ENCODE measurements at regions not wholly inside any gene's neighbourhood (a gene's known extent, or its start where the extent isn't known, plus 50 kb on each side); places are given as distances from the start of the nearest gene placed in this dataset.
A peak's percentile ranks its signal among the peaks of the same experiment; 100 is the strongest.
"Not testable (repeated sequence)": the region's sequence is repeated elsewhere in the genome, so short reads cannot be mapped to it uniquely, and the experiment has no call there.

DNA sequence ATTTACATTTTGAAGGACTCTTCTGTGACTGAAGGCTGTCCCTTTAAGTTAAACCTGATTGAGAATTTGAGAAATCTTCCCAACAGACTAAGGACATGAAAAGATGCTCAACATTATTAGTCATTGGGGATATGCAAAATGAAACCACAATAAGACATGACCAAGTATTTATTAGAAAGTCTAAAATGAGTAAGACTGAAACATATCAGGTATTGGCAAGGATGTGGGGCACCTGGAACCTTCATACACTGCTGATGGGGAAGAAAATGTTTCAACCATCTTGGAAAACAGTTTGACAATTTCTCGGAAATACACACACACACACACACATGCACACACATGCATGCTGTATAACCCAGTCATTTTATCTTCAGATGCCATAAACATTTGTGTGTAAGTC, 132.1 kb upstream of the CDK6 start:
- DNase-seq, result no peak

DNA sequence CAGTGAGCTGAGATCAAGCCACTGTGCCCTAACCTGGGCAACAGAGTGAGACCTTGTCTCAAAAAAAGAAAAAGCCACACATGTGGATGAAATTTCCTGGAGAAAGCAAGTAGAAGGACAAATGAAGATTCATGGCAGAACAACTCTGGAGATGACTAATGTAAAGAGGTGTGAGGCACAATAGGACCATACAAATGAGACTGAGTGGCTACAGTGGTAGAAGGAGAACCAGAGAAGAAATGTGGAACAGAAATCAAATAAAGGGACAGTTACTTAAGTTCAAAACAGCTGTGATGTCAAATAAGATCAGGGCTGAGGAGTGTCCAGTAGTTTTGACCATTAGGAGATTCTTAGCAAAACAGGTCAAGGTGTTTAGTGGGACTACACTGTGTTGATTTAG, 130.9 kb upstream of the CDK6 start:
- no peak for DNase-seq

DNA sequence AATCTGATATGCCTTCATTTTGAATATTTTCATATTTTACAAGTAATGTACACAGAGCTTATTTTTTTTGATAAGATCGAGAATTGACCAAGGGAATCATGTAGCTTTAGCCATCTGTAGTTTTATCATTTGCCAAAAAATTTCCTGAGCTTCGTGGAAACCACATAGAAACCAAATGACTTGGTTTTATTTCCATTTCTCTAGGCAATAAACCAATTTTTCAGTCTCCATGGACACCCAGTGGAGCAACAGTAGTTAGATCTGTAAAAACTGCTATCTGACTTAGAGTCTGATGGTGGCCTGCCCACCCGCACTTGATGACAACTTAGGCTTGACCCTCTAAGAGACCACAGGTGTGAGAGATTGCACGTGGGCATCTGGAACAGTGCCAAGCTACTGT, 127.8 kb upstream of the CDK6 start:
- no peak for DNase-seq

DNA sequence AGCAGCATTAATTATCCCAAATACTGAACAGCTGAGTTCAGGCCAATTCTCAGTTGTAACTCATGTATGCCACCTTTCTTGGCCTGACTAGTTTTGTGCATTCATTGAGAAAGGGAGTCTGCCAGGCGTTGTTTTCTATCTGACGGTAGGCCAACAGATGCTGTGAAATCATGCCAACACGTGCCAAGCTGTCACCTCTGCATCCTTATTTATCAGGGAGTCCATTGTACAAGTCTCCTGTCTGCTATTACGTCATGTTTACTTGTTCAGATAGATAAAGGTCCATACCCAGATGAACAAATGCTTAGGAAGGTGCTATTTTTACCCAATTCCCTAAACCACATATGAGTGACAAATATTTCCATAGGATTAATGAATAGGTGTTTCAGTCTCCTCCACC, 127.2 kb upstream of the CDK6 start:
- no peak for DNase-seq

DNA sequence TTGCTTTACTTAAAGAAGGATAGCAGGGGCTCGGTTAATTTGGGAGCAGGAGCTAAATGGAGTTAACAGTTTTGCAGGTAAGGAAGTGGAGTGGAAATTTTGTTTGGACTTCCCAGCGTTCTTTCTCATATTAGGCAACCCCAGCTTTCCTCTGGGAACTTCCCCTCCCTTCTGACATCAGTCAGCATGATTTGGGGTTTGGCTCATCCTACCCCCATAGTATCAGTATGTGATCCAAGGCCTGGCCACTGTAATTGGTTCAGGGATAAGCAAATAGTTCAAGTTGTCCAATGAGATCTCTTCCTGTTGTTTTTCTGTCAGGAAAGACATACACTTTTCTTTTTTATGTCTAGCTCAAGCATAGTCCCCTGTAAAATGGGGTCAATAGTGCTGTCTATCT, 125.6 kb upstream of the CDK6 start:
- DNase-seq, result no peak

DNA sequence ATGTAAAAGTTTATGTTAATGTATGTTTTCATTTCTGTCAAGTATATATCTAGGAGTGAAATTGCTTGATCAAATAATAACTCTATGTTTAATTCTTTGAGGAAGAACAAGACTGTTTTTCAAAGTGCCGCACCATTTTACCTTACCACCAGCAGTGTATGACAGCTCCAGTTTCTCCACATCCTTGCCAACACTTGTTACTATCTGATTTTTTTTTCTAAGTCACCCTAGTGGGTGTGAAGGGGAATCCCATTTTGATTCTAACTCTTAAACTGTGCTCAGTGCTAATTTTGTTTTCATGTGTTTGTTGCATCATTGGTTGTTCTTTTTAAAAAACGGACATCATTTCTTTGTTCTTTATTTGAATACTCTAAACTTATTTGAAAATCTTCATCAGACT, 120.2 kb upstream of the CDK6 start:
- DNase-seq, result no peak

DNA sequence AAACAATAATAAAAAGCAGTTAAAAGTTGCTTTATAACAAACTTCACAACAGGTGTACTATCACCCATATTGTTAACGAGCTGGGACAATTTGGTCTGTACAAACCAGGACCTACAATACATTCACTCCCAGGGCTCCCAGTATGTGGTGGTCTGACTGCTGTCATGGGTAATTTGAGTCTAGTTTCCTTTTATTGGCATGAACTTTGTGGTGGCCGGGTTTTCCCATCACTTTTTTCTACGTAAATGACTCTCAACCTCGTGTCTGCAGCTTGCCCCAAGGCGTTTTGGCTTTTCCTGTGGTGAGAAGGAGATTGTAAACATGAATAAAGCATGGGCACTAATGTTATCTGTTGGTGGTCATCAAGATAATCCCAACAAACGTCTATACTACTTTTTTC, 118.7 kb upstream of the CDK6 start:
- peak; percentile 35 to 57 for DNase-seq

DNA sequence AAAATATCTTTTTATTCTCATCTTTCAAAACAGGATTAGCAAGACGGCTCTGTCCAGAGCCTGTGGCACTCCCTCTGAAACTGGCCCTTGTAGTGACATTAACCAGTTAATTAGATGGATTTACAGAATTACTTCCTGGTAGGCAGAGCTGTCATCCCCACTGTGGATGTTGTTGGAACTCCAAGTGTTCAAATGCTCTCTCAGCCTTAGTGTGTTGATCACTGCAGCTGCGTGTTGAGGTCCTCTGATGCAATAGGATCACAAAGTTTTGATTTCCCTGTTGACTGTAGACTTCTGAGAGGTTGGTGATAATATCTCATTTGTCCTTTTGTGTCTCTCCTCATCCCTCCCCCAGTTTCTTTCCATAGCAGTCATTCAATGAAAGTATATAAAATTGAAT, 117.3 kb upstream of the CDK6 start:
- DNase-seq, result peak; percentile 19 to 40

DNA sequence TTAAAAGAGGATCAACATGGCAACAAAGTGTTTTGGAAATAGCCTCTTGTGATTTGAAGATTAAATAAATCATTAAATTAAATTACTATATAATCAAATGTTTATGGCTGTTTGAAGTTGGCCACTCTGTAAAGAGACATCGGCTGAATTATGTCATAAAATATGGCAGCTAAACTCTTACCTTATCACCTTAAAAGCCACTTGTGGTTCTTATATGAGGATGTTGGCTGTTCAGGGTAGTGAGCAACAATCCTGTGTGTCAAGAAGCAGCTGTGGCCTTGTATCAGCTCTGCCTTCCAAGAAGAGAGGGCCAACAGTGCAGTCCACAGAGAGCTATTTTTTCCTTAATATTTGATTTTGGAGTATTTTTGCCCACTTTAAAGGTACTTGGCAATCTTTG, 113.4 kb upstream of the CDK6 start:
- no peak for DNase-seq

DNA sequence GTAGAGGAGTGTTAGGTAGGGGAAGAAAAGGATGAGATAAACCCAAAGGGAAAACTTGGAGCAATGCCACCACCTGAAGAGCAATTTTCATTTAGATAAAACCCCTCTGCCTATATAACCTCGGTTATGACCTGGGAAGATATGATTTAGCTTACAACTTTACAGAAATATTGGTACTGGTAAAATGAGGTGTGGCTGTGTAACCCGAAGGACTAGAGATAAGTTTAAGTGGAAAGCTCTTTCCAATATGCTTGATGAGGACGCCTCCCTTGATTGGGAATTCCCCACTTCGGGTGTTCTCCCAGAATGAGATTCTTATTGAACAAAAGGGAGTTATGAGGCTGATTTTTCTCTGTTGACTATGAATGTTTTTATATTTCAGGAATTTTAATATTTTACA, 109.5 kb upstream of the CDK6 start:
- no peak for DNase-seq

DNA sequence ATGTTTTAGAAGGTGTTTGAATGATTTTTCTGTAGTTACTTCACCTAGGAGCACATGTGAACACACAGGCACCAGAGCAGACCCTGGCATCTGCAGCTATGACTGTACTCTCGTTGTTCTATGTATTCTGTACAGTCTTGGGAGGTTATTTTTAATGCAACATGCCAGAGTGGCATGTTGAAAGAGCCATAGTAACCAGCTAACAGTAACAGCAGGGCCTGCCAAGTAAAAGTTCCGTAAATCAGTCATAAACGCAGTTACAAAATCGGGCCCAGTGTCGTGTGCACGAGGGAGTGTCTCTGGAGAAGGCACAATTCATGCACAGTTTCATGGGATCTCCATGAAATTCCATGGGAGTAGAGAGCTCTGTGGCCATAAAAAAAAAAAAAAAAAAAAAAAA, 108.3 kb upstream of the CDK6 start:
- DNase-seq, result no peak

DNA sequence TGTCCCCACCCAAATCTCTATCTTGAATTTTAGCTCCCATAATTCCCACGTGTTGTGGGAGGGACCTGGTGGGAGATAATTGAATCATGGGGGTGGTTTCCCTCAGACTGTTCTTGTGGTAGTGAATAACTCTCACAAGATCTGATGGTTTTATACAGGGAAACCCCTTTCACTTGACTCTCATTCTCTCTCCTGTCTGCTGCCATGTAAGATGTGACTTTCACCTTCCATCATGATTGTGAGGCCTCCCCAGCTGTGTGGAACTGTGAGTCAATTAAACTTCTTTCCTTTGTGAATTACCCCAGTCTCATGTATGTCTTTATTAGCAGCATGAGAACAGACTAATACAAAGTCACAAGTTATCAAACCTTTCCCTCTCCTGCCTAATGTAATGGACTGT, 106.3 kb upstream of the CDK6 start:
- not testable (repeated sequence) for DNase-seq

DNA sequence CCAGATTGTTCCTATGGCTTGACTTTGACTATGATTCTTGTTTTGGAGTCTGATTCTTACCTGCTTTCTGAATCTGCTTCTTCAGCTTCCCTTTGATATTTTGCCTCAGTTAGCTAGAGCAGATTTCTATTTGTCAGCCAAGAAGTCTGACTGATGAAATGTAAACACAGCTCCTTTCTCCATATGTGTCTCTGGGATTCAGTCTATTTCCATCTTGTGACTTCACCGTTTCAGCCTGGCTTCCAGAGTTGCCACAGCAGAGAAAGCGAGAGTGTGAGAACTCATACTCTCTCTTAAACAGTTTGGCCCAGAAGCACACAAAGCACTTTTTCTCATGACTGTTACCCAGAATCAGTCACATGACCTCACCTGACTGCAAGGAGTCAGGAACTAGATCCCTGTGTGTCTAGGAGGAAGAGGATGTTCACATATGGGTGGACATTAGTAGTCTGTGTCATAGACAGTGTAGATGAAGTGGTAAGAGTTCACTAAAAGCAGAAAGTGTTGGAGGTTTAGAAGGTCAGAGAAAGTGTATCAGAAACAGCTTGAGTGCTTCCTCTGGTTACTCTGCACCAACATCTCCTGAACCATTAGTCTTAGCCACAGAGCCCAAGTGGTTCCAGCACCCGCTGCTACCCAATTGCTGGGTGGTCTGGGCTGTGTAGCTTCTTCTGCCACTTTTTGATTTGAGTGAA, 103.4 kb upstream of the CDK6 start:
- DNase-seq, result no peak

DNA sequence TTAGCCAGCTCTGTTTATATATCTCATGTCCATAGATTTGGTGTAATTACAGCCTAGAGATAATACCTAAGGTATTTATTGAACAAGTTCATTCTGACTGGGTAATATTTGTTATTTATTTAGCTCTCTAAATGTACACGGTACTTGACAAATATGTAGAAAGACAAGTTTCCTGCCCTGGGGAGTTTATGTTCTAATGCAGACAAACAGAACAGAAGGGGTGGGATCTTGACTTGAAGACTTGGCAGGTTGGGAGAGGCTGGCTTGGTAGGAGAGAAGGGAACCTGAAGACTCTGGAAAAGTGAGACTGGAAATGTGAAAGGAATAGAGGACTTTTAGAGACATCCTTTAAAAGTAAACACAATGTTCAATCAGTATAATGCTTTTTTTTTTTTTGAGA, 97.7 kb upstream of the CDK6 start:
- no peak for DNase-seq

DNA sequence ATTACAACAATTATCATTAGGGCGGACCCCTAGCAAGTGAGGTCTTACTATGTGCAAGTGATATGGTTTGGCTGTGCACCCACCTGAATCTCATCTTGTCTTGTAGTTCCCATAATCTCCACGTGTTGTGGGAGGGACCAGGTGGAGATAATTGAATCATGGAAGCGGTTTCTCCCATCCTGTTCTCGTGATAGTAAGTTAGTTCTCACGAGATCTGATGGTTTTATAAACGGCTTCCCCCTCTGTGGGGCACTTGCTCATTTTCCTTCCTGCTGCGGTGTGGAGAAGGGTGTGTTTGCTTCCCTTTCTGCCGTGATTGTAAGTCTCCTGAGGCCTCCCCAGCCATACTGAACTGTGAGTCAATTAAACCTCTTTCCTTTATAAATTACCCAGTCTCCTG, 96.1 kb upstream of the CDK6 start:
- DNase-seq, result no peak

DNA sequence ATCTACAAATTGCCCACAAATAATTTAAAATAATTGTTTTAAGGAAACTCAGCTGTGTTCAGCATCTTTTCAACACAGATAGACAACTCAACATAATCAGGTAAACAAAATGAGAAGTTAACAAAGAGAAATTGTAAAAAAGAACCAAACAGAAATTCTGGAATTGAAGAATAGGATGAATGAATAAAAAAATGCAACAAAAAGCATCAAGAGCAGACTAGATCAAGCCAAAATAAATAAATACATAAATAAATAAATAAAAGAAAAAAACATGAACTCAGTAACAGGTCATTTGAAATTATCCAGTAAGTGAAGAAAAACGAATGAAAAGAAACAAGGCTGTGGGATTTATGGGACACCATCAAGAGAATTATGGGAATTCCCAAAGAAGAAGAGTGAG, 94.0 kb upstream of the CDK6 start:
- DNase-seq, result no peak

DNA sequence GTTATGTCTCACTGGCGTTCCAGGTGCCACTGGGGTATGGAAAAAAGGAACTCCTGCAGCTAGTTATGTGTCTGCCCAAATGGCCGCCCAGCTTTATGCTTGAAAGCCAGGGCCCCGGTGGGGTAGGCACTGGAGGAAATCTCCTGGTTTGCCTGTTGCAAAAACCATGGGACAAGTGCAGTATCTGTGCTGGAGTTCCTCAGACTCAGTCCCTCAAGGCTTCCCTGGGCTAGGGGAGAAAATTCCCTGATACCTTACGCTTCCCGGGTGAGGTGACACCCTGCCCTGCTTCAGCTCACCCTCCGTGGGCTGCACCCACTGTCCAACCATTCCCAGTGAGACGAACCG, 90.3 kb upstream of the CDK6 start:
- no peak for DNase-seq

DNA sequence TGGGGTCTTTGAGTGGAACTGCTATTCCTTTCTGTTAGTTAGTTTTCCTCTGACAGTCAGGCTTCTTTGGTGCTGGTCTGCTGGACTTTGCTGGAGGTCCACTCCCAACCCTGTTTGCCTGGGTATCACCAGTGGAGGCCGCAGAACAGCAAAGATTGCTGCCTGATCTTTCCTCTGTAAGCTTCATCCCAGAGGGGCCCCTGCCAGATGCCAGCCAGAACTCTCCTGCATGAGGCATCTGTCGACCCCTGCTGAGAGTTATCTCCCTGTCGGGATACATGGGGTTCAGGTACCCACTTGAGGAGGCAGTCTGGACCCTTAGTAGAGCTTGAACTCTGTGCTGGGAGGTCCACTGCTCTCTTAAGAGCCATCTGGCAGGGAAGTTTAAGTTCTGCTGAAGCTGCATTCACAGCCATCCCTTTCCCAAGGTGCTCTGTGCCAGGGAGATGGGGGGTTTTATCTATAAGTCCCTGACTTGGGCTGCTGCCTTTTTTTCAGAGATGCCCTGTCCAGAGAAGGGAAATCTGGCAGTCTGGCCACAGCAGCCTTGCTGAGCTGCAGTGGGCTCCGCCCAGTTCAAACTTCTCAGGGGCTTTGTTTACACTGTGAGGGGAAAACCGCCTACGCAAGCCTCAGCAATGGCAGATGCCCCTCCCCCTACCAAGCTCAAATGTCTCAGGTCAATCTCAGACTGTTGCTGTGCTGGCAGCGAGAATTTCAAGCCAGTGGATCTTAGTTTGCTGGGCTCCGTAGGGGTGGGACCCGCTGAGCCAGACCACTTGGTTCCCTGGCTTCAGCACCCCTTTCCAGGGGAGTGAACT, 89.7 kb upstream of the CDK6 start:
- no peak for DNase-seq

DNA sequence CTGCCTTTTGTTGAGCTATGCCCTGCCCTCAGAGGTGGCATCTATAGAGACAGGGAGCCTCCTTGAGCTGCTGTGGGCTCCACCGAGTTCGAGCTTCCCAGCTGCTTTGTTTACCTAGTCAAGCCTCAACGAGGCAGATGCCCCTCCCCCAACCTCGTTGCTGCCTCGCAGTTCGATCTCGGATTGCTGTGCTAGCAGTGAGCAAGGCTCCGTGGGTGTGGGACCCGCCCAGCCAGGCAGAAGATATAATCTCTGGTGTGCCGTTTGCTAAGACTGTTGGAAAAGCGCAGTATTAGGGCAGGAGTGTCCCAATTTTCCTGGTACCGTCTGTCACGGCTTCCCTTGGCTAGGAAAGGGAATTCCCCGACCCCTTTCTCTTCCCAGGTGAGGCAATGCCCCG, 88.4 kb upstream of the CDK6 start:
- no peak for DNase-seq

DNA sequence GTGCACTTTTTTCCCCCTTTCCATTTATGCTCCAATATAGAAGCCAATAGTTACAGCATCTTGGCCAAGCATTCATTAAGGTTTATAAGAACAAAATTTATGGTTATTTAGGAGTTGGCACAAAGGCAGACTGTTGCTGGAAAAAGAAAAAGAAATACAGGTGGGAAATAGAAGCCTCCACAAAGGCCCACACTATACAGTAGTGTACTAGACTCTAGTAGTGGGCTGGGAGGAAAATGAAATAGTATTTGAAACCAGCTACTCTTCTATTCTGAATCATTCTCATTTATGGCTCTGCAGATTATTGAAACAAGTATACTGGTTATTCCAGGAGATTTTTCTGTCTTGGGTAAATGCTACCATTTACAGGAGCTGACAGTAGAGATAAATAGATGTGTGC, 80.9 kb upstream of the CDK6 start:
- DNase-seq, result no peak

DNA sequence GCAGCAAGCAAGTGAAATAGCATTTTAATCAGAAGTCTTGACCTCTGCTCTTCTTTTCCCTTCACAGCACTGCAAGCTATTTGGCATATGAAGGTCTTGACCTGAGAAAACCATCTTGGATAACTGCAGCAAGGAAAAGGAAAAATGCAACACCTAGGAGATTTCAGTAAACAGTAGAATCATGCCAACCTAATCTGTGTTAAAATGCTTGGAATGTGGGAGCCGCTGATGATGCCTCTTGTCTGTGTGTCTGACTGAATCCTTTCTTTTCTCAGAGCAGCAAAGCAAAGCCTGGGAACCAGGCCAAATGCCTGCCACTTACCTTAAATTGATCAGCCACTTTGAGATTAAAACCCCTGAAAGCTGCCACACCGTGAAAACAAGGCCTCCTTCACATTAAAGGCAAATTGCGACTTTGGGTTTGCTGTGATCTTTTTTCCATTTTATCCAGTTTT, 80.4 kb upstream of the CDK6 start:
- no peak for DNase-seq

DNA sequence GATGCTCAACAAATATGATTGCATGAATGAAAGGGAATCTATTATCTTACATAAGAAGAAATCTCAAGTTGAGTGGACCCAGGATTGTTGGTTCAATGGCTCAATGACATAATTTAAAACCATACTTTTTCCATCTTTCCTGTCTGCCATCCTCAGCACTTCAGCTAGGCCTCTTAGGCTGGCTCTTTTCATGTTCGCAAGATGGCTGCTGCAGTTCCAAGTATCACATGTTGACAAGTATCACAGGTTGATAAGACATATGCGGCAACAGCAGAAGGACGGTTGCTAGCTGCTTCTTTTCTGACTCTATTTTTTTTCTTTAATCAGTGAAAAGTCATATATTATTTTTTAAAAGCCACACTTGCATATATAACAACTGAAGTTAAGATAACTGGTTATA, 79.0 kb upstream of the CDK6 start:
- DNase-seq, result no peak

DNA sequence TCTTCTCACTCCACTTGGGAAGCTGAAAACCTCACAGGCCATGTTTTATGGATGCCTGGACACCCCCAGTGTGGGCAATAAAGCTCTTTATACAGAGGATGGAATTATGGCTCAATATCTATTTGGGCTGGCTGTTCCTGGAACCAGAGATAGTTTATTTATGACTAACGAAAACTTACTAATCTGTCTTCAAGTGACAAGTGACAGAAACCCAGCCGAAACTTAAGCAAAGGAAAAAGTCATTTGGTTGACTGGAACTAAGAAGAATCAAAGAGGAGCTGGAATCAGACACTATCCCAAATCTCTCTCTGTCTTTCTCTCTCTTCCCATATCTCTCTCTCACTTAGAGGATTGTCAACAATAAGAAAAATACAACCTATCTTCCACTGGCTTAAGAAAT, 78.3 kb upstream of the CDK6 start:
- no peak for DNase-seq

DNA sequence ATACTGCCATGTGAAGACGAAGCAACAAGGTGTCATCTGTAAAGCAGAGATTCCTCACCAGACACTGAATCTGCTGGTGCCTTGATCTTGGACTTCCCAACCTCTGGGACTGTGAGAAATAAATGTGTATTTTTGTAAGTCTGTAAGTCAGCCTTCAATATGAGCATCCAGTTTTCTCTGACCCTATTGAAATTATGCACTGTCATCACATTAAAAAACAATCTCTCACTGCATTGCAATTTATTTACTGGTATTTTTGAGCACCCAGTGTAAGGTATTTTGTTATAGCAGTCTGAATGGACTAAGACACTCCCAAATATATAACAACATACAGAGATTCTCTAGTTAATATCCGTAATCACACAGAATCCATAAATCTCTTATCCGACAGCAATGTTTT, 77.5 kb upstream of the CDK6 start:
- DNase-seq, result no peak

DNA sequence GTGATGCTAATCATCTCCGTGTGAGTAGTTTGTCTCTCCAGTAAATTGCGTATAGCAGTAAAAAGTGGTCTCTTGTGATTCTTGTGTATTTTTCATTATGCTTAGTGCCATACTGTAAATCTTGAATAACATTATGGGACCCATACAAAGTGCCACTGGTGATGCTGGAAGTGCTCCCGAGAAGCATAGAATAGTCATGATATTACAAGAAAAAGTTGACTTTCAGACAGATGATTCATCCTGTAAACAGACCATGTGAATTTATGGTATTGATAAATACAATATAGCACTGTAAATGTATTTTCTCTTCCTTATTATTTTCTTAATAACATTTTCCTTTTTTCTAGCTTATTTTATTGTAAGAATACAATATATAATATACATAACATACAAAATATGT, 74.6 kb upstream of the CDK6 start:
- no peak for DNase-seq

All from activated CD4-positive, alpha-beta T cell treated with anti-CD3 and anti-CD28 coated beads, Interleukin-2, amount 50 U/mL, for 48 hours (primary cell).